GM12878 (cell line): ENCODE measurements at regions not wholly inside any gene's neighbourhood (a gene's known extent, or its start where the extent isn't known, plus 50 kb on each side); places are given as distances from the start of the nearest gene placed in this dataset.

Source experiments
- ATAC-seq: fragments of 200-7000 bp; cut with Tn5 transposase; 3 replicates; pipeline ENCODE4 v1.9.1; 2020; ENCODE audit warnings: mild to moderate bottlenecking, moderate library complexity
- BruUV-seq: library from RNA; stranded (reverse); fragments of 400-500 nt; replicated peaks from 2 replicates; lab custom pipeline; 2021; lab: Mats Ljungman, UMichigan
- CTCF ChIA-PET: fragments of 300-600 bp; sonication (Branson Sonifier 250); formaldehyde crosslinking; extraction: SDS; loops from one replicate; lab custom pipeline; 2021; ENCODE audit warnings: inconsistent platforms; lab: Yijun Ruan, JAX
- POLR2A ChIA-PET: fragments of 350-600 bp; formaldehyde crosslinking; extraction: SDS; loops from one replicate; lab custom pipeline; 2021; ENCODE audit warnings: inconsistent platforms; lab: Charles Lee
- RAD21 ChIA-PET: fragments of 300-600 bp; sonication (Branson Sonifier 250); formaldehyde crosslinking; loops from one replicate; lab custom pipeline; 2023; ENCODE audit warnings: antibody characterized with exemption; ENCODE audit not compliant: unreplicated experiment; lab: Charles Lee
- SMC1A ChIA-PET: fragments of 300-600 bp; sonication (Branson Sonifier 250); formaldehyde crosslinking; loops from one replicate; lab custom pipeline; 2023; ENCODE audit not compliant: unreplicated experiment, uncharacterized antibody; lab: Charles Lee
- DNase-seq: peaks from one replicate; pipeline ENCODE4 v3.0.0-alpha.2; 2011; ENCODE audit warnings: low read depth, low spot score
- FAIRE-seq: peaks from 3 replicates; lab custom pipeline; 2011; peaks lifted over from hg19 to GRCh38; lab: Jason Lieb, UNC
- H2AFZ ChIP-seq: 2 replicates; pipeline ENCODE4 v1.6.0; 2011; ENCODE audit warnings: low read depth, low read length, control low read depth; ENCODE audit not compliant: control insufficient read depth
- H3K27ac ChIP-seq: 2 replicates; pipeline ENCODE4 v1.5.1; 2011; ENCODE audit warnings: control low read depth; ENCODE audit not compliant: control insufficient read depth, insufficient read depth
- H3K27me3 ChIP-seq, 2 experiments: replicated peaks in 1 of 2; 2 replicates each; pipeline versions ENCODE4 v1.6.0 to v1.6.1; 2011; ENCODE audit warnings: low read length in 1 of 2; ENCODE audit not compliant: control insufficient read depth in 2 of 2, insufficient read depth in 2 of 2
- H3K36me3 ChIP-seq, 2 experiments: 2 replicates each; pipeline ENCODE4 v1.5.1; 2011; ENCODE audit warnings: low read length in 1 of 2; ENCODE audit not compliant: control insufficient read depth in 2 of 2, insufficient read depth in 2 of 2
- H3K4me1 ChIP-seq: 2 replicates; pipeline ENCODE4 v1.6.1; 2011; ENCODE audit warnings: mild to moderate bottlenecking, low read length, moderate library complexity, mixed read lengths; ENCODE audit not compliant: control insufficient read depth, insufficient read depth
- H3K4me2 ChIP-seq: 2 replicates; pipeline ENCODE4 v1.6.0; 2011; ENCODE audit warnings: control low read depth; ENCODE audit not compliant: control insufficient read depth, insufficient read depth
- H3K4me3 ChIP-seq: fragments of 200-600 bp; sonication (generic); 2 replicates; pipeline ENCODE4 v1.5.1; 2016
- H3K79me2 ChIP-seq: 2 replicates; pipeline ENCODE4 v1.6.0; 2011; ENCODE audit warnings: low read length; ENCODE audit not compliant: control insufficient read depth, insufficient read depth
- H3K9ac ChIP-seq: 2 replicates; pipeline ENCODE4 v1.8.0; 2011; ENCODE audit warnings: low read length, control low read depth, mixed read lengths; ENCODE audit not compliant: control insufficient read depth, insufficient read depth
- H3K9me3 ChIP-seq: replicated peaks from 3 replicates; pipeline ENCODE4 v1.5.1; 2011; ENCODE audit warnings: mild to moderate bottlenecking, low read length; ENCODE audit not compliant: control insufficient read depth, insufficient read depth
- H4K20me1 ChIP-seq: 2 replicates; pipeline ENCODE4 v1.6.0; 2011; ENCODE audit not compliant: control insufficient read depth, insufficient read depth
- CBFB ChIP-seq: IDR thresholded peaks from 2 replicates; pipeline ENCODE4 v1.6.1; 2016; ENCODE audit warnings: antibody characterized with exemption, low read depth
- CBX3 ChIP-seq: fragments of 200-600 bp; sonication (generic); IDR thresholded peaks from 2 replicates; pipeline ENCODE4 v1.6.1; 2016; ENCODE audit warnings: low read depth, borderline replicate concordance
- CREB1 ChIP-seq: IDR thresholded peaks from 2 replicates; pipeline ENCODE4 v1.6.1; 2012; ENCODE audit warnings: low read depth, mild to moderate bottlenecking, inconsistent platforms
- GABPA ChIP-seq: IDR thresholded peaks from 2 replicates; pipeline ENCODE4 v1.6.1; 2014; ENCODE audit warnings: antibody characterized with exemption, low read depth, mild to moderate bottlenecking, inconsistent platforms
- HSF1 ChIP-seq: fragments of 150-350 bp; IDR thresholded peaks from 2 replicates; pipeline ENCODE4 v1.6.1; 2014; ENCODE audit warnings: mild to moderate bottlenecking, low read depth, low read length
- IKZF2 ChIP-seq, 2 experiments: fragments of 450-650 bp; IDR thresholded peaks; 2 replicates each; pipeline ENCODE4 v1.6.1; 2017; ENCODE audit warnings: mild to moderate bottlenecking in 2 of 2, moderate library complexity in 2 of 2
- JUND ChIP-seq: IDR thresholded peaks from 2 replicates; pipeline ENCODE4 v1.6.1; 2012; ENCODE audit warnings: low read depth, mild to moderate bottlenecking, low read length, improper control_type of control experiment, moderate library complexity
- NRF1 ChIP-seq: conservative IDR thresholded peaks from 2 replicates; pipeline ENCODE4 v1.6.1; 2011; ENCODE audit warnings: mild to moderate bottlenecking, low read depth, low read length, improper control_type of control experiment
- RELB ChIP-seq: fragments of 450-650 bp; IDR thresholded peaks from 2 replicates; pipeline ENCODE4 v1.6.1; 2017; ENCODE audit warnings: low read depth, mild to moderate bottlenecking, moderate library complexity
- TARDBP ChIP-seq: IDR thresholded peaks from 2 replicates; pipeline ENCODE4 v1.6.1; 2016; ENCODE audit warnings: borderline replicate concordance
- USF2 ChIP-seq: IDR thresholded peaks from 2 replicates; pipeline ENCODE4 v1.6.1; 2011; ENCODE audit warnings: low read depth, low read length, improper control_type of control experiment, borderline replicate concordance
- ZNF592 ChIP-seq: fragments of 450-650 bp; IDR thresholded peaks from 2 replicates; pipeline ENCODE4 v1.6.1; 2017; ENCODE audit warnings: mild to moderate bottlenecking, moderate library complexity
- ZNF622 ChIP-seq: fragments of 450-650 bp; IDR thresholded peaks from 2 replicates; pipeline ENCODE4 v1.6.1; 2017; ENCODE audit warnings: mild to moderate bottlenecking, inconsistent platforms
- ZNF687 ChIP-seq: fragments of 450-650 bp; IDR thresholded peaks from 2 replicates; pipeline ENCODE4 v1.6.1; 2017; ENCODE audit warnings: mild to moderate bottlenecking, moderate library complexity
- in situ Hi-C: fragments of 300-500 bp; cut with MboI; formaldehyde crosslinking; loops from 9 replicates; pipeline ENCODE4 v1.14.3; 2018; ENCODE audit warnings: mixed read lengths
- intact Hi-C: fragments of 100-400 bp; cut with micrococcal nuclease; formaldehyde crosslinking; loops from one replicate; pipeline ENCODE4 v1.14.2; 2022; ENCODE audit not compliant: unreplicated experiment

GRCh38 chr14:43249116-43249515 lies 1258.0 kb downstream of the FSCB start:
- in situ Hi-C loops, result no loop called here
- ChIA-PET POLR2A (no interaction called here), CTCF (no interaction called here), SMC1A (no interaction called here), RAD21 (no interaction called here)
- no peaks in the 10 kb centered on the region for H4K20me1 ChIP-seq
- H3K9me3 ChIP-seq, result no peaks in the 10 kb centered on the region
- no peak for DNase-seq
- H3K79me2 ChIP-seq, result no peaks in the 10 kb centered on the region
- no peaks in the 10 kb centered on the region for H3K36me3 ChIP-seq
- no peak overlapping the region for H3K27ac ChIP-seq
- H3K4me2 ChIP-seq, result no peak overlapping the region
- no peak overlapping the region for H2AFZ ChIP-seq
- no peak overlapping the region for H3K4me3 ChIP-seq
- ATAC-seq, result no peak
- intact Hi-C loops, result no loop called here
- no peaks in the 10 kb centered on the region for H3K4me1 ChIP-seq
- BruUV-seq, result no TSS peak
- no peaks in the 10 kb centered on the region for H3K27me3 ChIP-seq
- no peak overlapping the region for H3K9ac ChIP-seq
- no peak for FAIRE-seq
- no peak for TF ChIP-seq CBFB
- TF ChIP-seq HSF1, result no peak
- TF ChIP-seq JUND, result no peak
- TF ChIP-seq CREB1, result no peak
- TF ChIP-seq ZNF687, result no peak
- TF ChIP-seq IKZF2 (IDR thresholded peaks at IDR 0.05), result no peak
- no peak for TF ChIP-seq CBX3
- no peak for TF ChIP-seq TARDBP
- TF ChIP-seq USF2, result no peak
- TF ChIP-seq ZNF622, result no peak
- no peak for TF ChIP-seq ZNF592
- no peak for TF ChIP-seq NRF1
- TF ChIP-seq GABPA, result no peak
- no peak for TF ChIP-seq RELB
